LNCAP (cell line): ENCODE measurements at regions not wholly inside any gene's neighbourhood (a gene's known extent, or its start where the extent isn't known, plus 50 kb on each side); places are given as distances from the start of the nearest gene placed in this dataset.

ENCODE experiments used
- CTCF ChIP-seq: fragments of 450-650 bp; IDR thresholded peaks from 2 replicates; pipeline ENCODE4 v1.5.1; 2017; ENCODE audit warnings: mild to moderate bottlenecking

GRCh38 chr15:35596285-35596684 is 50.3 kb upstream of the DPH6 start:
- no peak for TF ChIP-seq CTCF

GRCh38 chr15:35602836-35603235 is 56.9 kb upstream of the DPH6 start:
- no peak for TF ChIP-seq CTCF

GRCh38 chr15:35603301-35603700 is 57.3 kb upstream of the DPH6 start:
- no peak for TF ChIP-seq CTCF

- no peak for TF ChIP-seq CTCF
These were observed 57.9 kb upstream of the DPH6 start for GRCh38 chr15:35603856-35604255.

- TF ChIP-seq CTCF, result no peak
These were observed 59.9 kb upstream of the DPH6 start for GRCh38 chr15:35605764-35606449.

GRCh38 chr15:35606450-35606779 is 60.5 kb upstream of the DPH6 start:
- TF ChIP-seq CTCF, result no peak

GRCh38 chr15:35616498-35617271 is 70.7 kb upstream of the DPH6 start:
- no peak for TF ChIP-seq CTCF
